Progenitor cell of endocrine pancreas (in vitro differentiated cells): ENCODE measurements at regions not wholly inside any gene's neighbourhood (a gene's known extent, or its start where the extent isn't known, plus 50 kb on each side); places are given as distances from the start of the nearest gene placed in this dataset.

Experiments
- DNase-seq: peaks from one replicate; pipeline ENCODE4 v3.0.0; 2021; ENCODE audit warnings: low spot score; ENCODE audit not compliant: unreplicated experiment
- H3K27ac Mint-ChIP-seq: 2 replicates; pipeline ENCODE4 v1.8.0; 2021; ENCODE audit warnings: mild to moderate bottlenecking, moderate library complexity, mixed read lengths
- H3K27me3 Mint-ChIP-seq: 2 replicates; pipeline ENCODE4 v1.8.0; 2021; ENCODE audit warnings: mixed read lengths
- H3K36me3 Mint-ChIP-seq: 2 replicates; pipeline ENCODE4 v1.8.0; 2022; ENCODE audit warnings: mixed read lengths; ENCODE audit not compliant: insufficient read depth
- H3K4me1 Mint-ChIP-seq: 2 replicates; pipeline ENCODE4 v1.8.0; 2021; ENCODE audit warnings: low read depth, mixed read lengths
- H3K4me3 Mint-ChIP-seq: 2 replicates; pipeline ENCODE4 v1.8.0; 2021; ENCODE audit warnings: low read depth, mild to moderate bottlenecking, moderate library complexity, mixed read lengths
- H3K9me3 Mint-ChIP-seq: 2 replicates; pipeline ENCODE4 v1.8.0; 2021; ENCODE audit warnings: low read depth, mixed read lengths
- CTCF ChIP-seq: fragments of 200-600 bp; sonication (generic); IDR thresholded peaks from one replicate; pipeline ENCODE4 v1.5.0; 2021; ENCODE audit warnings: antibody characterized with exemption, mild to moderate bottlenecking; ENCODE audit not compliant: unreplicated experiment

GRCh38 chr6:163904186-163904585 is 489.7 kb downstream of the QKI start:
- Mint-ChIP-seq H3K9me3 (no peaks in the 10 kb centered on the region), H3K27me3 (peaks cover 5% of the 10 kb centered on the region), H3K36me3 (no peaks in the 10 kb centered on the region), H3K27ac (no peak overlapping the region), H3K4me3 (no peak overlapping the region), H3K4me1 (peaks cover 1% of the 10 kb centered on the region)
- no peak for TF ChIP-seq CTCF
- no peak for DNase-seq

GRCh38 chr6:163903541-163903940 is 489.0 kb downstream of the QKI start:
- H3K27ac Mint-ChIP-seq, result no peak overlapping the region
- H3K36me3 Mint-ChIP-seq, result no peaks in the 10 kb centered on the region
- no peak overlapping the region for H3K4me3 Mint-ChIP-seq
- no peaks in the 10 kb centered on the region for H3K9me3 Mint-ChIP-seq
- H3K27me3 Mint-ChIP-seq, result peaks cover 5% of the 10 kb centered on the region
- no peak for TF ChIP-seq CTCF
- no peak for DNase-seq
- peaks cover 1% of the 10 kb centered on the region for H3K4me1 Mint-ChIP-seq

- H3K27ac Mint-ChIP-seq, result no peak overlapping the region
- H3K36me3 Mint-ChIP-seq, result no peaks in the 10 kb centered on the region
- H3K27me3 Mint-ChIP-seq, result peaks cover 4% of the 10 kb centered on the region
- H3K4me1 Mint-ChIP-seq, result peaks cover 1% of the 10 kb centered on the region
- H3K4me3 Mint-ChIP-seq, result no peak overlapping the region
- DNase-seq, result no peak
- H3K9me3 Mint-ChIP-seq, result no peaks in the 10 kb centered on the region
- no peak for TF ChIP-seq CTCF
These were observed 488.5 kb downstream of the QKI start for GRCh38 chr6:163902993-163903392.

GRCh38 chr6:163901681-163902080 is 487.2 kb downstream of the QKI start:
- H3K27me3 Mint-ChIP-seq, result no peaks in the 10 kb centered on the region
- DNase-seq, result no peak
- no peak overlapping the region for H3K4me3 Mint-ChIP-seq
- no peak for TF ChIP-seq CTCF
- H3K9me3 Mint-ChIP-seq, result no peaks in the 10 kb centered on the region
- no peaks in the 10 kb centered on the region for H3K36me3 Mint-ChIP-seq
- H3K27ac Mint-ChIP-seq, result no peak overlapping the region
- H3K4me1 Mint-ChIP-seq, result peaks cover 1% of the 10 kb centered on the region

GRCh38 chr6:163900570-163900969 is 486.1 kb downstream of the QKI start:
- Mint-ChIP-seq H3K4me1 (peaks cover 1% of the 10 kb centered on the region), H3K27me3 (no peaks in the 10 kb centered on the region), H3K36me3 (no peaks in the 10 kb centered on the region), H3K9me3 (no peaks in the 10 kb centered on the region), H3K4me3 (no peak overlapping the region), H3K27ac (no peak overlapping the region)
- DNase-seq, result no peak
- no peak for TF ChIP-seq CTCF
